ENCODE measurements at regions not wholly inside any gene's neighbourhood (a gene's known extent, or its start where the extent isn't known, plus 50 kb on each side); places are given as distances from the start of the nearest gene placed in this dataset.

DNA sequence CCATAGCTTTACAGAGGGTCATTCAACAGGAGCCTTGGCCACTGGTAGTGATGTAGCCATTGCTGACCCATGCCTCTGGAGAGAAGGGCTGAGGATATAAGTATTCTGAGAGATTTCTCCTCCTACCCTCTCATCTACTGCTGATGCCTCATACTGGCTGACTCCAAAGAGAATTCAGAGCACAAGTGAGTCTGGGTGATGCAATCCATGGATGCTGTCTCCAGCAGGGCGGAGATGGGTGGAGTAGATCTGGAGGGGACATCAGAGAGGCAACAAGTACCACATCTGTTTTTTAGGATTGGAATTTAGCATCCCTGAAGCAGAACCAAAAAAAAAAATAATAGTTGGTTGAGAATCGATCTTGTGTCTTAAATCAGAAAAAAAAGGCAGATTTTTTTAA lies 705.7 kb upstream of the CELF2 start:
- no peak for DNase-seq

DNA sequence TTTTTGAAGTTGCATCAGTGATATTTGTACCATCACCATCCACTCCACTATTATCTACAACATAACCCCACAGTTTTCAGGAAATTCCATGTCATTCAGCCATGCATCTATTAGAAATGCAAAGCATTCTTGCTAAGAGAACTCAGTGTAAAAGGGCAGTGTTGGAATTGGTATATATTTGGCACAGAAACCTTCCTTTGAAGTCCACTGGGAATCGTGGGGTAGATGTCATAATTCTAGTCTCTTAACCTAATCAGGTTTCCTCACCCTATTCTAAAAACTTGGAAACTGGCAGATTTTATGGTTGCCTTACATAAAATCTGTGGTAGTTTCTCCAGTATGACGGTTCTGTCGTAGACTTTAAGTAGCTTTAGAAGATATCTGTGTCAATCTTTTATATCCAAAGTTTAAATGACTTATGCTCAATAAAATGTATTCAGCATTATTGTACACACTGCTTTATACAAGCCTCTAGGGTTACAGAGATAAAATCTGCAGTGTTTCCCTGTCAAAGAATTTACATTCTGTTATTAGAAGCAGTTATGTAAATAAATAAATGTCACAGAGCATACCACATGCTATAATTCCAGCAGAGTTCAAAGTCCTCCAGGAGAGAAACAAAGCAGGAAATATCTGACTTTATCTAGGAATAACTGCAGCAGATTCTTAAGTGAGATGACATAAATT lies 704.4 kb upstream of the CELF2 start:
- DNase-seq: no peak

DNA sequence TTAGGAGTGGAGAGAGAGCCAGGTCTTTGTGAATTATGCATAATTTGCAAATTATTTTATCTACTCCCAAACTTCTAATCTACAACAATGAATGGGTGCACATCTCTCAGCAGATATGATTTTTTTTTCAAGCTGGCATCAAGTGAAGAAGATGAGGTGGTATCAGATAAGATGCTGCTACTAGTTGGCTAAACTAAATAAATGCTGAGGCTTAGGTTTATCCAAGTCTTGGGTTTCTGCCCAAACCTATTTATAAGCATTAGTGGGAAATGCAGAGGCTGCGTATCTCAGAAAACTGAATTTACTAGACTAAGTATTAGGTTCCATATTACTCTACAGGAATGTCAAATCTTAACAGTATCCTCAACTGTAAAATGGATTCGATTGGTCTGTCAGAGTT lies 703.0 kb upstream of the CELF2 start:
- no peak for DNase-seq

DNA sequence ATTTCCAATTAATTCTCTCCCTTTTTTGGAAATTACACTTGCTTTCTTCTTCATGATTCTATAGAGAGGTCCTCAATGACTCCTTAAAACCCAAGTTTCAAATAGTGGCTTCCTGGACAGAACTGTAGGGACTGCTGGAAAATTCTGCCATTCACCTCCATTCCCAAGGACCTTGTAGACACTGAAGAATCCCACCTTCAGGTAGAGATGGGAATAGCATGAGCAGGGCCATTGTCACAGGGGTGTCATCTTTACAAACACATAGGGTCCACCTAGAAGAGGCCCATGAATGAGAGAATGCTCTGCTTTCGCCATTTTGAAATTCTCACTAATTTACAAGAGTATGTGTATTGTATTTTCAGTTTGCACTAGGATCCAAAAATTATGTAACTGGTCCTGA lies 701.7 kb upstream of the CELF2 start:
- DNase-seq: no peak

DNA sequence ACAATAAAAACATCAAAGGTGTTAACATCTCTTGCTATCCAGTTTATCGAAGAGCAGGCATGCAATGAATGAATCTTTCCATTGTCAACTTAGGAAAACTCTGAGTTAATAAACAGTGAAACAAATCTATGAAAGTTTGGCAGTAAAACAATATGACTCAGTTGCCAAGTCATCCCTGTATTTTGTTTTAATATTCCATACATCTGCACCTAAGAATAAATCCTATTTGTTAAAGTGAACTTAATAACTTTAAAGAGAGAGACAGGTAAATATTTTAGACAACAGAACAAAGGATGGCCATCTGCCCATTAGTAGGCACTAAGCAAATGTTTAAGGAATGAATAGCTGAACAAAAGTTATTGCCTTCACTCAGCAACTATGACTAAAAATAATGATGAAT lies 700.5 kb upstream of the CELF2 start:
- DNase-seq: no peak

DNA sequence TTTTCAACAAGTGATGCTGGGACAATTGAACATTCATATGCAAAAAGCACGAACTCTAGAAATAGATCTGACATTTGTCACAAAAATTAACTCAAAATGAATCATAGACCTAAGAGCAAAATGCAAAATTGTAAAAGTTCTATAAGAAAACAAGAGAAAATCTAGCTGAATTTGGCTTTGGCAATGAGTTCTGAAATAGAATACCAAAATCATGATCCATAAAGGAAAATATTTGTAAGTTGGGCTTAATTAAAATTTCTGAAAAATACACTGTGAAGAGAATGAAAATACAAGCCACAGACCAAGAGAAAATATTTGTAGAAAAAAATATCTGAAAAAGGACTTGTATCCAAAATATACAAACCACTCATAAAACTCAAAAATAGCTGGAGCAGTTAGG lies 698.8 kb upstream of the CELF2 start:
- no peak for DNase-seq

DNA sequence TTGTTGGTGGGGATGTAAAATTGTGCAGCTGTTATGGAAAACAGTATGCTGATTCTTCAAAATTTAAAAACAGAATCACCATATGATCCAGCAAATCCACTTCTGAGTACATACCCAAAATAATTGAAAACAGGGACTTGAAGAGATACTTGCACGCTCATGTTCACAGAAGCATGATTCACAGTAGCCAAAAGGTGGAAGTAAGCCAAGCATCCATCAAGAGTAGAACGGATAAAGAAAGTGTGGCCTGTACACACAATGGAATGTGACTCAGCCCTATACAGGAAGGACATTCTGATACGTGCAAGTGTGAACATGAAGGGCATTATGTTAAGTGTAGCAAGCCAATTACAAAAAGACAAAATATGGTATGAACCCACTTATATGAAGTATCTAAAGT lies 696.7 kb upstream of the CELF2 start:
- DNase-seq: no peak

DNA sequence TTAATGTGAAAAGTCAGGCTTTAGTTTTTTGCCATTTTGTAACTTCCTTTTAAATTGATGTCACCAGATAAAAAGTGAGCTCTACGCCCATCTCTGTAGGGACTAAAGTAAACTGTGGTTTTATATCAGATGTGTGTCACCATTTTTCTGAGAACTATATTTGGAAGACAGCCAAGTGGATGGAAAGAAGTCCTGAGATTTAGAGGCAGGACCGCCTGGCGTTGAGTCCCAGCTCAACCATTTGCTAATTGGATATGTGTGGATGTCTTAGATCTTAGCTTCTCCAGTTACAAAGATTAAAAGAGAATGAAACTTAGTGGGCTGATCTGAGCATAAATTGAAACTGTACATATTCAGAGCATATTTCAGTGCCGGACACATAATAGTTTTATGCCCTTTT lies 691.6 kb upstream of the CELF2 start:
- no peak for DNase-seq

DNA sequence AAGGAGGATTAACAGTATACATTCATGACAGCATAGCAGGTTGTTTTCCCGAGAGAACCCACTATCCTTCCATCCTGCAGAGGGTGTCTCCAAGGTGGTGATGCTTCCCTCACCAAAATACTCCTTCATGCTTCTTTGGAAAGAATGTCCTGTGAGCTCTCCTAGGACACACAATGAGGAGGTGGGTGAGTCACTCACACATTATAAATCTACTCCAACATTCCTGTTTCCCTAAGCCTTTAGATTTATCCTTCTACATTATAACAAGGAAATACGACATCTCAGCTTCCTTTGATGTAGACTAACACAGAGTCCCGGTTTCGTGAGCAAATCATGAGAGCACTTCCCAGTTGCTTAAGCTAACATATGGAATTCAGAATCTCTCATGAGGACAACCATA lies 689.7 kb upstream of the CELF2 start:
- DNase-seq: no peak

DNA sequence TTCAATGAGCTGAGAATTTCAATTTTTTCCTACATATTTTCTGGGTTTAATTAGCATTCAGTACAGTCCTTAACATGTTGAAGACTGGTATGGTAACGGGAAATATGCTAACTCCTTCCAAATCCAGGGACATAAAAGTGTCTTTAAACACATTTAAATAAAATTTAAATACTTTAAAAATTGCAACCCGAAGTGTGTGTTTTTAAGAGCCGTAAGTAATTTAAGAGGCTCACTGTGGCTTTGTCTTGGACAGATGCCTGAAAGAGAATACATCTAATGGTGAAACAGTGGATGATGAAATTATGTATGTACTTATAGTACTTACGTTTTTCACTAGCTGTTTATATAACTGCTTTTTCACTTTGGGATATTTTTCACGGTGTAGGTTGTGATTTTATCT lies 687.3 kb upstream of the CELF2 start:
- DNase-seq: no peak

DNA sequence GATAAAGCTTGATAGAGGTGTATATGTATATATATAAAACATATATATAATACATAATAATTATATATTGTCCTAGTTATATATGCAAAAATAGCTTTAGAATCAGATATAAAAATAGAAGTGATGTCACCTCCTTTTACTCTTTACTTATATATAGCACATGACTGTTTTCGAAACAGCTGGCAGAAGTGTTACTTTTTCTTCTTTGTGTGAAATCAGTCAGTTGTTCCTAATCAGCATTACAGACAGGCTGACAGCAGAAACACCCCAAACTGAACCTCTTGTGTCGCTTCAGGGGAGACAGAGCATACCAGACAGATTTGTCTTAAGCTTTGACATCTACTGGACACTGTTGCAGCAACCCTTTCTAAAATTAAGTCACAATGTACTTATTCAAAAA lies 684.9 kb upstream of the CELF2 start:
- DNase-seq: no peak

DNA sequence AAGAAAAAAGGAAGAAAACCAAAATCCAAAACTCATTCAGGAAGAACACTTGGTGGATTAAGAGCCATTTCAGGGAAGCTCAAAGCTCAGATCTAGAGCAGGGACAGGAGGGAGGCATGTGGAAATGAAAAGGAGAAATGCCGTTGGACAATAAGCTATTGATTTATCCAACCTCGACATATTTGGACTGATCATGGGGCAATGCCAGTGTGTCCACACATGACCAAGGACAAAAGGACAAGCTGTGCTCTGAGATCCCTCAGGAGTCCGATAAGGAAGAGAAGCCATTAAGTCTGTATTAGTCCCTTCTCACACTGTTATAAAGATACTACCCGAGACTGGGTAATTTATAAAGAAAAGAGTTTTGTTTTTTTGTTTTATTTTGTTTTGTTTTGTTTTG lies 684.0 kb upstream of the CELF2 start:
- no peak for DNase-seq

DNA sequence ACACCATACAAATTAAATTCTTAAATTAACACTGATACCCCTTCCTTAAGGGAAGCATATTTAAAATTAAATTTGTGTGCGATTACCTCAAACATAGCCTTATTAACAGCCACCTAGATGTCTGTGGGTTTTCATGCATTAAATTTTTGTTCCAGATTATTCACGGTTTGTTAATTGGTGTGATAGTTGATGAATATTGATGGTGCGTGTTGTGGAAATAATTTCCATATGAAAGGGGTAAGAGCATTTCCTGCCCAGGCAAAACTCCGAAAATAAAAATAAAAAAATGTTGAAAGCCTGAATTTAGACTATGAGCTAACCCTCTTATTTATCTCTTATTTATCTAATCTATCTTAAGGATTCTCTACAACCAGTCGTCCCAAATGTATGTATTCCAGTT lies 679.3 kb upstream of the CELF2 start:
- DNase-seq: no peak

DNA sequence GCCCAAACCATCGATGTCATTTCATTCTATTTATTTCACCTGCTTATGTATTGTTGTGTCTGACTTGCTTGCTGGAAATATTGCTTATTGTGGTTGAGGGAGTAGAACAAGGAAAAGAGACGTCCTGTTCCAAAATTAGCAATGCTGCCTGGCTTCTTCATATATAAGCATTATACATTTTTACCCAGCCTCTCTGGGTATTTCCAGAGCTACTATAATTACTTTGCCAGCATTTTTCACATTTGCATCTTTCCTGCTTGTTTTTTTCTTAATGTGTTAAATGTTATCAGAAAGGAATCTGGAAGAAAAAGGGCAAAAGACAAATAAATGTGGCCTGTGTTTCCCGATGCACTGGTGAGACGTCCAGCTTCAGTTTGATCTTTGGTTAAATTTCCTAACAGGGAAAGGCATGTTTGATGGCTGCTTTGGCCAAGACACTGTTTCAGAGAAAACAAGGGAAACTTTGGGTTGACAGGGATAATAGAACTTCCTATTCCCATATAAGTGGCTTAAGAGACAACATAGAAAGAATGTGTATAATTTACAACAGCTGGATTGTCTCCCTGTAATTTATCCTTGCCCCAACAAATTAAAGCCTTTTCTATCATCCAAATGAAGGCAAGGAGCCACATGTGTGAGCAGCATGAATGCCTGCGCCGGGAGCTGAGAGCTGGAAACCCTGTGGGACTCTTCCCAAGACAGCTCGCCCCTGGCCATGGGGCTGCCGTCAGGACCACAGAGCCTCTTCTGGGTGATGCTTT lies 671.1 kb upstream of the CELF2 start:
- DNase-seq: no peak

DNA sequence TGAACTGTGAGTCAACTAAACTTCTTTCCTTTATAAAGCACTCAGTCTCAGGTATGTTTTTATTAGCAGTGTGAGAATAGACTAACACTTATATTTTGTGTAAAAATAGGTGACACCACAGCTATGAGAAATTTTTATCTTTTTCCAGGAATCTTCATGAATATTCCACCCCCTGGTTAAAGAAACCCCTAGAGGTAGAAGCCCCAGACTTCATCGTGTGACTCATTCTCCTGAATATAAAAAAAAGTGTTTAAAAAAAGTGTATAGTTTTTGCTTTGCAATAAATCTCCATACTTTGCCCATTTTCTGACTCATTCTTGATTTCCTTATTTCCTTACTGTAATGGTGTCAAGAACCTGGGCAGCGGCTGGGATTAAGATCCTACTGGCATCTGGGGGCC lies 667.6 kb upstream of the CELF2 start:
- DNase-seq: no peak

DNA sequence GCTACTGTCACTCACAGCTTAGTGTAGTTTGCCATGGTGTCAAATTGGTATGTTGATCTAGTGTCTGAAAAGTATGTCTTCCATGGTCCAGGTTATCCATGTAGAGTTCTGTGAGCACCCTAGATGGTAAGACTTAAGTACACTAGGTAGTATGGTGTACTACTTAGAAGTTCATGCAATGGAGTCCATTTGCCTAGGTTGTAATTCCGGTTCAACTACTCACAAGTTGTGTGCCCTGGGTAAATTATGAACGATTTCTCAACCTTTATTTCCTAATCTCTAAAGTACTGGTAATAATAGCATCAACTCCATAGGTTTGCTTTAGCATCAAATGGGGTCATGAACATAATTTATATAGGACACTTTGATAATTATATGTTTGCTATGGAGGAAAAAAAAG lies 666.2 kb upstream of the CELF2 start:
- DNase-seq: no peak

DNA sequence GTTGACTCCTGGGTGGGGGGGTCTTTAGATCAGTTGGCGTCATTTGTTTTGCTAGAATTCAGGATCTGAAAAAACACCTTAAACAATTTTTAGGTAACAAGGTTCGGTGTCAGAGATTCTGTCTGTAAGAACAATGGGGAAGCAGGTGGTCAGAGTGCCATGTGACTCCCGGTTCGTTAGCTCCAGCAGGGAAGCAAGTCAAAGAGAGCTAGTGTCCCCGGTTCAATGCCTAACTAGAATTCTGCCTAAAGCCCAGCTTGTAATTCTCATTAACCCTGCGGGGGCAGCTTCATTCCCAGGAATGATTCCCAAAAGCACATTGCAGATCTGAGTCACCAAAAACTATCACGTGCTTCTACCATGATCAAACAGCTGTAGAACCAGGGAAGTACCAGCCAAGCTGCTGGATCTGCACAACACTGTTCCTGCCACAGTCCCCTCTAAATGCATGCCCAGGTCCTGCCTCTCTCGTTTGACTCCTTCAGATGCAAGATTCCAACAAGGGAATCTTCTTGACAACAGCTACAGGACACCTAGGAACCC lies 664.3 kb upstream of the CELF2 start:
- no peak for DNase-seq

DNA sequence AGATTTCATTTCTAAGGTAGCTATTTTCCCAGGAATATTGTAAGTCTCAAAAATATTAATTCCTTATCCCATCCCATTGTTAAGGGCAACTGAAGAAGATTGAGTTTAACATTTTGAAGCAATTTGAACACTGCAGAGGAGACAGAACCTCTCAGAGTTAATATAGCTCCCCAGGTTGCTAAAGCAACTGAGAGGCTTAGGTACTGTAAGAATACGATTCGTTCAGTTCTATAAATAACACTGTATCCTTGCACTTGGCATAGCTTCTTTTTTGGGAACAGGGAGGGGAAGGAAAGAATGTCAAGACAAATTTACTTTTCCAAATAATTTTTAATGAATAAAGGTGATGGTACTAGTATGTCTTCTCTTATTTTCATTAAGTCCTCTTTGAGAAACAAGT lies 658.4 kb upstream of the CELF2 start:
- no peak for DNase-seq

DNA sequence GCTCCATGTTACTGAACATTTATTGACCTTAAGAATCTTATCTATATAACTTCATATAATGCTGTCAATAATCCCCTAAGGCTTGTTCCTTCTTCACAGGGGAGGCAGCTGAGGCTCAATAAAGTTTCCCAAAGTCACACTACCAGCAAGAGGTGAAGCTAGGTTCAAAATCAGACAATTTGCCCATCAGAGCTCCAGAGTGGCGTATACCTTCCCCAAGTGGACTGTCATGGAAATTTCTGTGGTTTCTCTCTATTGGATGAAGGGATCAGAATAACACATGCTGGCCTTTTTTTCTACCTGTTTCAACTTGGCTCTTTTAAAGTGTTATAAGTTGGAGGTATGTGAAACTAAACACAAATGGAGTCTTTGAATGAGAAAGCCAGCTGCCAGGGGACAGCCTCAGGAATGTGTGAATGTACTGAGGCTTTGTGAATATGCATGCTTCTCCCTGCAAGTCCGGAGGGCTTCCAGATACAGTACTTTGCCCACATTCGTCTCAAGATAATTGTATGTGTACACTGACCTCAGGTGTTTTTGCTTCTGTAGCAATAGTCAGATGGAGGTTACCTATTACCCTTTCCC lies 656.3 kb upstream of the CELF2 start:
- DNase-seq: no peak

DNA sequence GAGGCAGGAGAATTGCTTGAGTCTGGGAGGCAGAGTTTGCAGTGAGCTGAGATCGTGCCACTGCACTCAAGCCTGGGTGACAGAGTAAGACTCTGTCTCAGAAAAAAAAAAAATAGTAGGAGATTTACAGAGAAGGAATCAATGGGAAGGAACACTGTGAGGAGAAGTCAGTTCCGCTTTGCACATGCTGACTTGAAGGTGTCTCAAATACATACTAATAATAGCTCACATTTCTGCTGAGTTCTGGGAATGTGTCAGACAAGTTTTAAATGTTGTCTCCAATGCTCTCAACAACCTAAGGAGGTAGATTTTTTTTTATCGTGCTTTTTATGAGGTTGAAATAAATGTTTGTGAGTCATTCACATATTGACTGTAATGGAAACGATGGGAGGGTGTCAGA lies 654.9 kb upstream of the CELF2 start:
- no peak for DNase-seq

DNA sequence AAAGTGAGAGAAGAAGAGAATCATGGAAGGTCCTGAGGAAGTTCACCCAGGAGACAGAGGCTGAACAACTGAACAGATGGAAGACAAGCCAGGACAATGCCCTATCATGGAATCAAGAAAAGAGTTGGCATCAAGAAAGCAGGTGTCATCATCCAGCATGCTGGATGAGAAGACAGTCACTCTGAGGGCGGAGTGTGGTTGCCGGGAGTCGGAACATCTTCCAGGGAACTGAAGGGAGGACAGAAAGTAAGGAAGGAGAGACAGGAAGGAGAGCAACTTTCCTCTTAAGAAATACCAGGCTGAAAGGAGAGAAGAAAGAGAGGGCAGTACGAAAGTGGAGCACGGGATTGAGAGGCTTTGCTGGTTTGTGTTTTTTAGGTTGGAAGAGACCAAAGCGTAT lies 654.5 kb upstream of the CELF2 start:
- no peak for DNase-seq

DNA sequence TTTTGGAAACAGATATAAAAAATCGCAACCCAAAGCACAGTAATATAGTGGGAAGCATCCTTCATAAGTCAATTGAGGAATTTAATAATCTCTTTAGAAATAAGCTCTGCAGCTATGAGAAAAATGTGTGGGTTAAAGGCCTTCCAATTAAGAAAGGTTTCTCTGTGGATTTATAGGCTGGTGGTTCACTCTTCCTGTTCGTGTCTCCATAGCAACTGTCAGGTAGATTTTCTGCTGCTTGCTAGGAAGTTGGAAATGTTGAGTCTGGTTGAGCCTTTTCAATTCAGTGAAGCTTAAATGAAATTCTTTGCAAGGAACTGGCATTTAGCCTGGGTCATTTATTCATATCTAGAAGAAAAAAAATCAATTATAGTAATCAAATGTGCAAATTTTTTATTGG lies 652.8 kb upstream of the CELF2 start:
- DNase-seq: no peak

DNA sequence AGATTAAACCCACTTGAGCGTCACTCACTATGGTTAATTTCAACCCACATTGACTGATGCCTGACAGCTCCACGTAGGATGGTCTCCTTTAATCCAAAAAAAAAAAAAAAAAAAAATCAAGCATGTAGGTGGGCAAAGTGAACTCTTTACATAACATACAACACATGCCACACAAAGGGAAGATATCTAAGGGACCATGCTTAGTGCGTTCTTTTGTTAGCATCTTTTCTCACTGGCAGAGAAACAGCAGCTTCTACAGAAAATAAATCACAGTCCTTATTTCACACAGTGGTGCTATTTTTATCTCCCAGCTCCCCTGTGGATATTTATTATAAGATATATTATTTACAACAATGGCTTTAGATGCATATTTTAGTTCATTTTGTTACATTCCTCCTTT lies 652.0 kb upstream of the CELF2 start:
- no peak for DNase-seq

DNA sequence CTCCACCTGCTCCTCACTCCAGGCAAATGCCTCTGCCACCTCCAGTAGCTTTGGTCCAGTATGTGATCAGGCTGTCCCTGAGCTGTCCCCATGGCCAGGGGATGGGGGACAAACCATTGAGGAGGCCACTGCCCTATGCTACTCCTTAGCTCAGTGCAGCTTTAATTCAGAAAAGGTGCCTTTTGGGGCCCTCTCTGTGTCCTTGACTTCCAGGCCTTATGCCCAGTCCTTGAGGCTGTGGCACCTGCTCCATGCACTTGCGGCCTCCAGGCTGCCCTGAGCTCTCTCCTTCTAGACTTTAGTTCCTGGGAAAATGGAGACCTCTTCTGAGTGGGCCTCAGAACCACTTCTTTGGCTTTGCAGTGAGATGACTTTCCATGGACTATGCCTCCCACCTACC lies 650.8 kb upstream of the CELF2 start:
- no peak for DNase-seq
